HG03432 (cell line): ENCODE measurements at regions not wholly inside any gene's neighbourhood (a gene's known extent, or its start where the extent isn't known, plus 50 kb on each side); places are given as distances from the start of the nearest gene placed in this dataset.

Experiments
- ATAC-seq: cut with Tn5 transposase; IDR thresholded peaks from one replicate; pipeline ENCODE4 v1.9.1; 2021; ENCODE audit warnings: mild to moderate bottlenecking, moderate library complexity; ENCODE audit not compliant: unreplicated experiment

DNA sequence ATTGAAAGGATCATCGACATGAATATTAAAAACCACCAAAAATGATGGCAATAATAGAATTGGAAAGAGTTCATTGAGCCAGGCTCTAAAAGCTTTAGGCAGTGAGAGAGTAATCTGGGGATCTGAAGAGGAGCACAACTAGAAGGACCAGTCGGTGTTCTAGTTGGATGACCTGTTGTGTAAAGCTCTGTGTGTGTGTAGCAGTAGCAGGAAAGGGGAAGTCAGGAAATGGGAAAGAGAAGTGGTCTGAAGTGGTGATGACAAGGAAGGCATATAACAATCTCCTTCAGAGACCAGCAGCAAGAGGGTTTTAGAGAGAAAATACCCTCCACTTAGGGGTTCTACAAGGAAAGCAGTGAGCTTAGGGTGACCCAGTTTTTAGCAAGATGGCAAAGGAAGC, 539.2 kb downstream of the HTR7 start:
- ATAC-seq: no peak

DNA sequence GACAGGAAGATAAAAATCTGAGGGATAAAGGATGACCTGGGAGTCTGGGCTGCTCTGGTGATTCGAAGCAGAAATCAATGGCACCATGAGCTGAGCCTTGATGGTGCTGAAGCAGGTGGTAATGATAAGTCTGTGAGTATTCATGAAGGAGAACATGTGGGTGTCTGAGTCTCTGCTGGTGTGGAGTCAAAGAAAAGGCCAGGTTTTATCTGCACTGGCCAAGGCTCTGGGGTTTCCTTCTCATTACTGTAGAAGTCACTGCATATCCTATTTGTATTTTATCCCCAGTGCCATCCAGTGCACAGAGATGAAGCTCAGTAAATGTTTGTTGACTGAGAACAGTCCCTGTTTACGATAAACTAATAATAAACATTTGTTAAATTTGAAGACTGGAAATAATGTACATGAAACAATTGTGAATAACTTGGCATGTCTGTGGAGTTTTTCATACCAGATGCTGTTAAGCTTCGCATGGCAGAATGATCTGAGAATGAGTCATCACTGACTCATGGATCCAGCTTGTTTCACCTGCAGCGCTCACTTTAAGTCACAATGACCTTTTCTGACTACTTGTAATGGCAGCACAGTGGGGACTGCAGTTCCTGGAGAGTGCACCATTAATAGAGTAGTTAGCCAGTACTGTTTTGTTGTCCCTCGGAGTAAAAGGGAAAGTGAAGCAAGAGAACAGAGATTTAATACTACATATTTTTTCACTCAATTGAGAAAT, 538.5 kb downstream of the HTR7 start:
- peak; percentile 97 for ATAC-seq

DNA sequence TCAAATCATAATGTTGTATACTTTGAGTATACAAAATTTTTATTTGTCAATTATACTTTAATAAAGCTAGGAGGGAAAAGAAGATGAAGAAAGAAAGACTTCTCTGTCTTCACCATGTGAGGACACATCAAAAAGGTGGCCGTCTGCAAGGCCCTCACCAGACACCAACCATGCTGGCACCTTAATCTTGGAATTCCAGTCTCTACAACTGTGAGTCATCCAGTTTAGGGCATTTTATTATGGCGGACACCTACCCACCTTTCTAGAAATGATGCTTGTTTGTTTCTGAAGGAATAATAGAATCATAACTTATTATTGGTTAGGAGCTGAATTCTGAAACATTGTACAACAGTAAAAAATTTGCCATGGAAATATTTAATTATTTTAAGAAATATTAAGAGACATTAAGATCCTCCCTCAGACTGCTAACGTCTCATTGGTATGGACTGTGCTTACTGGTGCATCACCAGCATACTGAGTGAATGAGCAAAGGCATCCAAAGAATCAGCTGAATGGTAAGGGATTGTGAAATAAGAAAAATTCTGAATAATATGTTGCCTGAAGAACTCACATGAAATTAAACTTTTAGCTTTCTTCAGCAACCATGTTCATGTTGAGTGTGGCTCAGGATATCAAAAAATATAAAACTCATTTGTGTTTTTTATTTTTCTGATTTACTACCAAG, 536.6 kb downstream of the HTR7 start:
- ATAC-seq: no peak

DNA sequence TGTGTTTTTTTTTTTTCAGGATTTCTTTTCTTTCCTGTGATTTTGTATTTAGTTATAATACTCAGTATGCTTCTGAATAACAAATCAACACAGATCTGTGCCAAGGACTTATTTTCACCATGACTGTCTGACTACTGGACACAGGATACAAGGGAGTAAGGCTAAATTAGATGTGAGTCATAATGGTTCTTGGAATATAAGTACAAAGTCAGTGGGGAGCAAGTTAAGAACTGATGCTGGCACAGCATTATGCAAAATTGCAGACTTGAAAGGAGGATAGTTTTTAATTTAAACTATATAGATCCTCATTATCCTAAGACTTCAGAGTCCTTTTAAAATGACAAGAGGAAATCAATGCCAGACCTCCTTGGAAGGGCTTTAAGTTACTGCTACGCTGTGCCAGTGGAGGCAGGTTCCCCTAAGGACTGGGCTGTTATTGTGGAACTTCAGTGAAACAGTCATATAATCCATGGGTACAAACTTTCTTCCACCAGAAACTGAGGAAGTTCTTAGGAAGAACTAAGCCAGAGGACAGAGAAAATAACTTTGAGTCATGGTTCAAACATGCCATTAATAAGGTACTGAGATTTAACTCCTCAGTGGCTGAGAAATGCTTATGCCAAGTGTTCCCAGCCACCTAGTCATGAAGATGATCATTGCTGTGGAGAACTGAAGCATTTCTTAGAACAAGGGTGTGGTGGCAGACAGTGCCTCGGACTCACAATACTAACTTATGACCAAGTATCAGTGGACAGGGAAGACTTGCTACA, 531.2 kb downstream of the HTR7 start:
- ATAC-seq: no peak

DNA sequence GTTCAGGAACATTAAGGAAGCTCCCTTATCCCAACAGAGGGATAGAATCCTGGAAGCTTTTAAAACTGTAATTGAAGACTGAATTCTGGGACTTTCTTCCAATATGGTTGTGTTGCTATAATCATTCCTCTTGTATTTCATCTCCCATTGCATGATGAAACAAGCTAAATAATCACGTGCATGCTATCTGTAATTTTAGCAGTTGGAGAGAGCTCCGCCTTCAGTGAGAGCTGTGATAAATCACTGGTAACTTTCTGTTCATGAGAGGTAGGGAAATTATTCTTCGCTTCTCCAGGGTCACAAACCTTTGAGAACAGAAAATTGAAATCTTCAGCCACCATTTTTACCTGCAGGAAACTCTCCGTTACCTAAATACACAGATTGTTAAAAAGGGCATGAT, 530.2 kb downstream of the HTR7 start:
- no peak for ATAC-seq

DNA sequence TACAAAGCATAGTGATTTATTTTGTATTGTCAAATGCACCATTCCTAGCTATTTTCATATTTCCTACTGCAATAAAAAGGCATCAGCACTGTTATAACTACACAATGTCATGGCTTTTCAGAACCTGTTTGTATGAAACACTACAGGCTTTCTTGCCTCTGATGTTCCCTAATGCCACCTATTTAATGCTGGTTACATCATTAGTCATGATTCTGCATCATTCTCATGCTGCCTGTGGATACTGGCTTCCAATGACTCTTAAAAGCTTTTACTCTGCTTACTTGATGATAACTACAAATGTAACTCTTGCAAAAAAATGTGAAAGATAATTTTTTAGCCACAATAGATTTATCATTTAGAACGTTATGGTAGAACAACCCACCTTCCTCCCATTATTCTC, 529.4 kb downstream of the HTR7 start:
- no peak for ATAC-seq

DNA sequence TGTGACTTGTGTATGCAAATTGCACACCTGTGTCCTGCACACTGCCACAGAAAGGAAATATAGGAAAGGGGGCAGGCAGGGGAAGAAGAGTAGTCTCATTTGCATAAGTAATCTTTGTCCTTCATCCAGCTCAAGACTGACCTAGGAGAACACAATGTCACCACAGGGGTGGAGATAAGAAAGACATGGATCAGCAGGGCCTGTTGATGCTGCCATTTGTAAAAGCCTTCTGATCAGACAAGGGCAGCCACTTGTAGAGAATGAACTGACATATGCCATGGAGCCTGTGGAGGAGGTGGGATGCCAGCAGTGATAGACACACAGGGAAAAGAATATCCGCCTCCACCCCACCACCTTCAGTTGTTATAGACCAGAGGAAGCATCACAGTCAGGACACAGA, 528.9 kb downstream of the HTR7 start:
- no peak for ATAC-seq

DNA sequence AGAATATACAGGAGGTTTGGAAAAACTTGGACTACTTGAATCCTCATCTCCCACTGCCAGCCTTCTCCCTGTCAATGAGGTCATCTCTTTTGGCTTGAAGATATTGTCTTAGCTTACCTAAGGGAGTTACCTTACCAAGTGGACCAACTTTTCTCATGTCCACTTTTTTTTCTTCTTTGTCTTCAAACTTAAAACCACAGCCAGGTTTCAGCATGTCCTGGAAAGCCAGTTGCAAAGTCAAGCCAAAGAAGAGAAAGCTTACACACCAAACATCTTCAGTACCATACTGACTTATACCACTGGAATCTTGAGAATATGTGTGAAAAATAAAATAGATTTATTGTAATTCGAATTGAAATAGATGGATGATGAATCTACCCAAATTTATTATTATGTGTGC, 520.5 kb downstream of the HTR7 start:
- ATAC-seq: no peak

DNA sequence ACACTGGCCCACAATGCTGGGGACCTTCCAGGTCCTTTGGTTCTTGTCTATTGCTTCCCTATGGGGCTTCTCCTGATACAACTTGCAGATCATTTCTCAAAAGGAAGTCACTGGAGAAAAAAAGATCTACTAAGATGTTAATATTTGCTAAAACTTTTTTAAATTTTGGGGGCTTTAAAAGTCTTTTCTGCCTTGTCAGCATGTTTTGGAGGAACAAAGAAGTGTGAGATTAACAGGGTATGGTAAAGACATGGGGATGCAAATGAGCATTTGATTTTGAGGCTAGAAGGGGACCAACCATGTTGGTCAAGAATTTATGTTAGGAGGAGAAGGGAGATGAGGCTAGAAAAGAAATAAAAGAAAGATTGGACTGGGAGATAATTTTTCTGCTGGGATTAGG, 515.4 kb downstream of the HTR7 start:
- ATAC-seq: no peak

DNA sequence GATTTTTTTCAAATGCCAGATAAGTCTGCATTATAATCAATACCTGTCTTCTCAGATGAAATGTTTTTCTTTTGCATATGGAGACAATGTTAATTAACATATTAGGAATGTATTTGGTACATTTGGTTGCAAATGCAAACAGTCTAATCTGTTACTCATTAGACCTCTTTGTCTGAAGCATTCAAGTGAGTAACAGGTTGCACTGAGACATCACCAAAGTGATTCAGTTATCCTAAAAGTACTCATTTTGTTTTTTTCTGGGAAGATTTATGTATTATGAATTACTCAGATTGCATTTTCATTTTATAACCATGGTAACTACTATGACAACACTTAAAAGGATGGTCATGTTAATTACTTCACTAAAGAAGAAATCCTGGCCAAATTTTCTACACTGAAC, 513.6 kb downstream of the HTR7 start:
- no peak for ATAC-seq

DNA sequence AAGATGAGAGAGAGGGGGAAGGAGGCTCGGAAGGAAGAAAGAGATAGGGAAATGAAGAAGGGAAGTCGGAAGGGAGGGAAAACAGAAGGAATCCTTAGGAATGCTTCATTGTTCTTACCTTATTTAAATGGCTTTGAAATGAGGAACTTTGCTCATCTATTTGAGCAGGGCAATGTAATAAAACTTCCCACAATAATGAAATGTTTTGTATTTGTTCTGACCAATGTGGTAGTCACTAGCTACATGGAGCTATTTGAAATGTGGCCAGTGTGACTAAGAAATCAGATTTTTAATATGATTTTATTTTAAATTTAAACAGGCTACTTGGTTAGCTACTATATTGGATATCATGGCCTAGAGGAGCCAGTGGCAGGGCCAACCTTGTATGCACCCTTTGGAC, 510.6 kb downstream of the HTR7 start:
- no peak for ATAC-seq

DNA sequence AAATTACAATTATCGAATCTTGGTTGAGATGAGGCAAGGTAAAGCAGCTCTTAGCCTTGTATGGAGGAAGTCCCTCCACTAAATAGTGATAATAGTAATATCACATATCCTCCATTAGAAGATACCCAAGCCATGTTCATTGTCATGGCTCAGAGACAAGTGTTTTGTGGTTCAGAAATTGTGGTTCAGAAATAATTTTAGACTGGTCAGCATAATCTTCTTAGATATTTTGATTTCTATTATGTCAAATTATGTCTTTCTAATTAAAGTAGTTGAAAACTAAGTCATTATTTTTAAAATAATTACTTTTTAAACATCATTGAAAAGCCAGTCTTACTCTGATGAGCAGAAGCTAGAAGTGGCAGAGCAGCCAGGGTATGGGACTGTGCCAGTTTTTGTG, 507.7 kb downstream of the HTR7 start:
- no peak for ATAC-seq

DNA sequence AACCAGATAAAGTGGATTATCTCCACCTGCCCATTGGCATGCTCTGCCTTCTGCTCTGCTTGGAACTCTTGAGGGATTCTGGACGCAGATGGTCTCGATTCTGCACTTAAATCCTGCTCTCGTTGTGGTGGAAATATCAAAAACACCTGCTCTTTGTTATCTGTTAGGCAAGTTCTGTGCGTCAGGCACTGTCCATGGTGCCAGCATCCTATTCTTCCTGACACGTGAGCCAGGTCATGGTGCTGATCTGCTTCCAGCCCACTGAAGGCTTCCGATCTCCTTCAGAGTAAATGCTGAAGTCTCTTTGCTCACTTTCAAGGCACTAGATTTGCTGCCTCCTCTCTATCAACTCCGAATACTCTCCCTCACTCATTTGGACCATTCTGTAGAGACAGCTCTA, 505.6 kb downstream of the HTR7 start:
- ATAC-seq: no peak

DNA sequence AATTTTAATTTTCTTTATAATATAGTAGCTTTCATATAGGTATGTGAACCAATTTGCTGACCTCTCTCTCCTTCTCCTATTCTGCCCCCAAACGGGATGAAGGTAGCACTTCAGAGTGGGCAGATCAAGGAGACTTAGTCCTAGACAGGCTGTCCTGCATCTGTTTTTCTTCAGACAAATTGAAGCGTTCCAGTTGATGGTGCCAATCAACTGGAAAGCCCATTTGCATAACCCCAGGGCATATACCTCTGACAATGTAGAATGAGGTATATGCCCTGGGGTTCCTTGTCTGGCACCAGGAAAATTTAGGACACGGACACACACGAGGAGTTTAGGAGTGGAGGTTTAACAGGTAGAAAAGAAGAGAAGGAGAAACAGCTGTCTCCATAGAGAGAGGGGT, 502.9 kb downstream of the HTR7 start:
- no peak for ATAC-seq

DNA sequence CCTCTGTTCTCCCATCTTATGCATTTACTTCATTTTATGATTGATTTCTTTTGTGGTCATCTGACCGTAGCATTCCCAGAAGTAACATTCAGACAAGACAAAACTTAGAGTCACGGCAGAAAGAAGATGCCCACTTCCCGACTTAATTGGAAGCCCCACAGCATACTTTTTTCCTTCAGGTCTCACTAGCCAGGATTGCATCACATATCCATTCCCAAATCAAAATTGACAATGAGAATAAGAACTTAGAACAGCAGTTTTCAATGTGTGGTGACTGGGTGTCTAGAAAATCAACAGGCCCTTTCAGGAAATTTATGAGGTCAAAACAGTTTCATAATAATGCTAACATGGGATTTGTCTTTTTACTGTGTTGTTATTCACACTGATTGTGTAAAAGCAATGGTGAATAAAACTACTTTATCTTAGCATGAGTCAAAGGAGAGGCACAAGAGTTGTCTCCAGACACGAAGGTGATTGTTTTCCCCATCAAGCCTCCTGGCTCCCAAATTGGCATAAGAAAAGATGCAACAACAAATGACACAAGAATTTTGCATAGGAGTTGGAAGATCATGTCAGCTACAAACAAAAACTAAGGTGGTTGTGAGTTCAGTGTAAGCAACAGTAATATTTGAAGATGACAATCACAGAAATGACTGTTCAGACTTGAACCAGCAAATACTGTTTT, 493.9 kb downstream of the HTR7 start:
- ATAC-seq: no peak

DNA sequence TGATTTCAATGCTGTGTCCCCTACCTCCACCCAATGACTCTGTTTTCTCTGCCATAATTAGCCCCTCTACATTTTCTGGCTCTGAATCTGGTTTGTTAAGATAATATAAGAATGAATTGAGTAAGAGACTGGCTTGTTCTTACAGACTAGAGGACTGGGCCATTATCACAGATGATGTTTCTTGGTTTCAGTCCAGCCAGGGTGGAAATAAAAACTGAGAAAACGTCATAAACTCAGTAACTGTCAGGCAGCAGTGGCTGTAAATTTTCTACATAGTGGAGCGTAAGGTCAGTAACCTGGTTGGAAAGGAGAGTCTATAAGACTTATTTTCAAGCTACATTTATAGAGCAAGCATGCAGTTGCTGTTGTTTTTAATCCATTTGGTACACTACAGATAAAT, 485.4 kb downstream of the HTR7 start:
- ATAC-seq: no peak

DNA sequence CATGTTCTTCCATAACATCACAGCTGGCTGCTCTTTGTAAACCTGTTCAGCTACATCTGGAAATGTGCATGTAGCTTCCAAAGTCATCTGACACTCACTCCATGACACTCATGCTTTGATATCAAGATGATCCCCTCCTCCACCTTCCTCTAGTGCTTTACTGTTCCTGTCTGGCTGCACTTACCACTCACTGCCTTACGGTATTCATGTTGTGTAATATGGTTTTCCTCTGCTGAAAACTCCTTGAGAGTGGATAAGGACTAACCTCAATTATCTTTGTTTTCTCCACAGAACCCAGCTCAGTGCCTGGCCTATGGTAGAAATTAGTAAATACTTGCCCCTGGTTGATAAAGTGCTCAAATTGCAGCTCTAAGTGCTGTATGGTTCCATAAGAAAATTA, 483.9 kb downstream of the HTR7 start:
- ATAC-seq: no peak

DNA sequence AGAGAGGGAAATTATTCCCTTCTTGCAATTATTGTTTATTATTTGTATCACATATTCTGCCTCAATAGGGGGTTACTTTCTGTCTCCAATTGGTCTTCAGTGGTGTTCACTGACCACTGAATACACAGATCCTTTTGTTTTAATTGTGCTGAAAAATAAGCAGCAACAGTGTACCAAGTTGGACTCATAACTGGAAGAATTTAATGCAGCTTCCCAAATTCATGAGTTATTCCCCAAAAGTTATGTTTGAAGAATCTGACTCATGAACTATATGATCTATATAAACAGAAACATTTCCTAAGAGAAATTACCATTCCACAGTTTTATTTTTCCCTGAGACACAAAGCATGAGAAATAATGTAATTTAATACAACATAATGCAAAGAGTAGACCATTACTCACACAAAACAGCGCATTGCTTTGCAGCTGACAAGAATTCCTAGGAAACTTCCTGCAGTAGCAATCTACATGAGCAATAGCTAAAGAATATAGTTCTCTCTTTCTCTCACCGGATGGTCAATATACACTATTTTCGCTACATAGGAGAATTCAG, 479.2 kb downstream of the HTR7 start:
- no peak for ATAC-seq

DNA sequence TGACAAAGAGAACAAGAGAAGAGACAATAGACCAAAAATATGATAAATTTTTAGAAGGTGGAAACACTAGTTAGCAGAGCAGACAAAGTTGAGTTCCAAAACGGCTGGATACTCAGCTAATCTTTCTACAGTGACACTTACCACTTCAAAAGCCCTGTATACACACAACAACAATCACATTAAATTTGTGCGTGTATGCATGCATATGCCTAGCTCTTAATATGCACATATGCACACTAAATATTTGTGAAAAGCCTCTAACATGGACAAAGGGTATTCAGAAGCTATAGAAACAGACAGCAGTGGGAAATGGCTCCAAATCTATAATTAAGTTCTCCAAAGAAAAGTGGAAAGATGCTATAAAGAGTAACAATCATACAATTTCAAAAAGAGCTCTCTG, 476.4 kb downstream of the HTR7 start:
- ATAC-seq: no peak

DNA sequence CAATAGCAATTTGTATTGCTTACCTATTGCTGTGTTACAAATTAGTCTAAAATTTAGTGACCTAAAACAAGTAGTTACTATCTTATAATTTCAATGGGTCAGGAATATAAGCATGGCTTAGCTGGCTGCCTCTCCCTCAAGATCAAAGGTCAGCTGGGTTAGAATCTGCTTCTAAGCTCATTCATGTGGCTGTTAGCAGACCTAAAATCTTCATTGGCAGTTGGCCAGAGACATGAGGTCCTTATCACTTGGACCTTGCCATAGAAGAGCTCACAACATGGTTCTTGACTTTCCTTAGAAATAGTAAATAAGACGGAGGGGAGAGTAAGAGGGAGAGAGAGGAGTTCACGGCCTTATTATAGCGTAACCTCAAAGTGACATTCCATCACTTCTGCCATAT, 468.0 kb downstream of the HTR7 start:
- ATAC-seq: no peak

DNA sequence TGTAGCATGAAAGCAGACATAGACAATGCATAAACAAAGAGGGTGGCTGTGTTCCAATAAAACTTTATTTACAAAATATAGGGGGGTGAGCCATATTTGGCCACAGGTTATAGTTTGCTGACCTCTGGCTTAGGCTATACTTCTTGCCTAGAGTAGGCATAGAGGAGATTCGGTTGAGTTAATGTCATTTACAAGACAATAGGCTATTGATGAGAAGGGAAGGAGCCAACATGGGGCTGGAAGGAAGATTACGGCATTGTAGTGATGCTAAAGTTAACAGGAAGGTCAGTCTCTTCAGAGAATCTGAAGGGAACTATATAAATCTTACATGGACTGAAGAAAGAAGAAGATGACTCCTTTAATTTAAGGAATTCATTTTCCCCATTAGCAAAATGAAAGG, 463.5 kb downstream of the HTR7 start:
- ATAC-seq: no peak
